HepG2 (cell line): ENCODE measurements at regions not wholly inside any gene's neighbourhood (a gene's known extent, or its start where the extent isn't known, plus 50 kb on each side); places are given as distances from the start of the nearest gene placed in this dataset.

ENCODE experiments used
- CTCF ChIP-seq: sonication (generic); formaldehyde crosslinking; IDR thresholded peaks from 2 replicates; pipeline ENCODE4 v1.5.0; 2020; ENCODE audit warnings: mild to moderate bottlenecking, missing genetic modification reagents, moderate library complexity
- MED1 ChIP-seq: sonication (generic); formaldehyde crosslinking; IDR thresholded peaks from 2 replicates; pipeline ENCODE4 v1.4.0; 2020; ENCODE audit warnings: missing genetic modification reagents
- MXD4 ChIP-seq: IDR thresholded peaks from 2 replicates; pipeline ENCODE4 v1.6.1; 2016; ENCODE audit warnings: mild to moderate bottlenecking, missing biosample characterization, missing genetic modification reagents
- MYNN ChIP-seq: sonication (generic); formaldehyde crosslinking; IDR thresholded peaks from 2 replicates; pipeline ENCODE4 v1.4.0; 2020; ENCODE audit warnings: mild to moderate bottlenecking, low read depth, missing genetic modification reagents
- POLR2A ChIP-seq, 2 experiments: IDR thresholded peaks; 2 replicates each; pipeline ENCODE4 v1.6.1; 2011; ENCODE audit warnings: low read depth in 2 of 2, low read length in 2 of 2, mild to moderate bottlenecking in 1 of 2, moderate library complexity in 1 of 2; ENCODE audit not compliant: insufficient read depth in 1 of 2
- POLR2AphosphoS5 ChIP-seq: IDR thresholded peaks from 2 replicates; pipeline ENCODE4 v1.6.1; 2012; ENCODE audit warnings: low read depth, low read length
- REST ChIP-seq, 2 experiments: IDR thresholded peaks; 2 replicates each; pipeline ENCODE4 v1.6.1; 2011 to 2012; ENCODE audit warnings: low read length in 2 of 2, borderline replicate concordance in 1 of 2, low read depth in 1 of 2, mild to moderate bottlenecking in 1 of 2, moderate library complexity in 1 of 2
- RFX5 ChIP-seq: IDR thresholded peaks from 2 replicates; pipeline ENCODE4 v1.6.1; 2011; ENCODE audit warnings: low read depth, low read length, improper control_type of control experiment
- SMARCE1 ChIP-seq: fragments of 450-650 bp; IDR thresholded peaks from 2 replicates; pipeline ENCODE4 v1.6.1; 2017; ENCODE audit warnings: borderline replicate concordance
- ZBTB1 ChIP-seq: sonication (generic); formaldehyde crosslinking; IDR thresholded peaks from 2 replicates; pipeline ENCODE4 v1.4.0; 2020; ENCODE audit warnings: missing genetic modification reagents, borderline replicate concordance
- ZHX2 ChIP-seq, 2 experiments: sonication (generic) in 1 of 2; formaldehyde crosslinking in 1 of 2; IDR thresholded peaks; 2 replicates each; pipeline versions ENCODE4 v1.6.1 to v1.9.0; 2014 to 2022; ENCODE audit warnings: antibody characterized with exemption in 1 of 2, borderline replicate concordance in 1 of 2, inconsistent platforms in 1 of 2, low read depth in 1 of 2, missing genetic modification reagents in 1 of 2
- ZNF264 ChIP-seq: sonication (generic); formaldehyde crosslinking; IDR thresholded peaks from 2 replicates; pipeline ENCODE4 v1.4.0; 2020; ENCODE audit warnings: missing genetic modification reagents
- ZNF274 ChIP-seq: sonication (generic); formaldehyde crosslinking; IDR thresholded peaks from 2 replicates; pipeline ENCODE4 v1.5.1; 2020; ENCODE audit warnings: mild to moderate bottlenecking, missing genetic modification reagents
- ZNF292 ChIP-seq: sonication (generic); formaldehyde crosslinking; IDR thresholded peaks from 2 replicates; pipeline ENCODE4 v1.8.1; 2022; ENCODE audit warnings: mild to moderate bottlenecking, low read depth, missing genetic modification reagents, borderline replicate concordance

- no peak for TF ChIP-seq ZHX2 (IDR thresholded peaks at IDR 0.05; ENCODE audit: low read depth)
- TF ChIP-seq ZHX2 (CRISPR knock-in tag; IDR thresholded peaks at IDR 0.05; ENCODE audit: borderline replicate concordance) = no peak
- no peak for TF ChIP-seq ZNF292 (CRISPR knock-in tag)
- no peak for TF ChIP-seq ZNF274 (CRISPR knock-in tag)
- TF ChIP-seq MED1 (CRISPR knock-in tag) = no peak
- no peak for TF ChIP-seq RFX5
- no peak for TF ChIP-seq POLR2A (IDR thresholded peaks at IDR 0.05; ENCODE audit: insufficient read depth in 1 of 2, low read depth in 2 of 2, low read length in 2 of 2)
- no peak for TF ChIP-seq ZBTB1 (CRISPR knock-in tag)
- no peak for TF ChIP-seq CTCF (CRISPR knock-in tag)
- no peak for TF ChIP-seq MXD4
- TF ChIP-seq SMARCE1 = no peak
- TF ChIP-seq POLR2AphosphoS5 = no peak
- no peak for TF ChIP-seq REST (IDR thresholded peaks at IDR 0.05; ENCODE audit: borderline replicate concordance in 1 of 2, low read depth in 1 of 2, low read length in 2 of 2)
- TF ChIP-seq MYNN (CRISPR knock-in tag) = no peak
- TF ChIP-seq ZNF264 (CRISPR knock-in tag) = no peak
Measured at GRCh38 chr1:63069214-63069613, 253.2 kb upstream of the FOXD3 start.
